ENCODE measurements at regions not wholly inside any gene's neighbourhood (a gene's known extent, or its start where the extent isn't known, plus 50 kb on each side); places are given as distances from the start of the nearest gene placed in this dataset.

GRCh38 chr1:59138402-59138801 is 158.5 kb upstream of the FGGY start:
- Mint-ChIP-seq H3K9me3 (no peaks in the 10 kb centered on the region), H3K4me1 (no peaks in the 10 kb centered on the region), H3K4me3 (no peak overlapping the region), H3K27me3 (no peaks in the 10 kb centered on the region), H3K36me3 (ENCODE audit: insufficient read depth) (no peaks in the 10 kb centered on the region), H3K27ac (ENCODE audit: low read depth) (no peak overlapping the region)
- DNase-seq (ENCODE audit: low spot score in 2 of 2) (no peak), ATAC-seq (replicated peaks; ENCODE audit: extremely low read depth, poor library complexity, severe bottlenecking) (no peak)

GRCh38 chr1:59139396-59139795 is 157.5 kb upstream of the FGGY start:
- Mint-ChIP-seq H3K9me3 (no peaks in the 10 kb centered on the region), H3K4me3 (no peak overlapping the region), H3K4me1 (no peaks in the 10 kb centered on the region), H3K27ac (ENCODE audit: low read depth) (no peak overlapping the region), H3K27me3 (no peaks in the 10 kb centered on the region), H3K36me3 (ENCODE audit: insufficient read depth) (no peaks in the 10 kb centered on the region)
- DNase-seq (ENCODE audit: low spot score in 2 of 2), result no peak
- no peak for ATAC-seq (replicated peaks; ENCODE audit: extremely low read depth, poor library complexity, severe bottlenecking)

GRCh38 chr1:59141267-59141863 is 155.5 kb upstream of the FGGY start:
- Mint-ChIP-seq H3K36me3 (ENCODE audit: insufficient read depth) (peaks cover under 1% of the 10 kb centered on the region), H3K27ac (ENCODE audit: low read depth) (no peak overlapping the region), H3K4me3 (no peak overlapping the region), H3K4me1 (peaks cover 3% of the 10 kb centered on the region), H3K27me3 (no peaks in the 10 kb centered on the region), H3K9me3 (no peaks in the 10 kb centered on the region)
- DNase-seq (ENCODE audit: low spot score in 2 of 2) (no peak), ATAC-seq (replicated peaks; ENCODE audit: extremely low read depth, poor library complexity, severe bottlenecking) (no peak)

GRCh38 chr1:59142311-59143132 is 154.4 kb upstream of the FGGY start:
- DNase-seq (ENCODE audit: low spot score in 2 of 2), result no peak
- Mint-ChIP-seq H3K4me3 (no peak overlapping the region), H3K27ac (ENCODE audit: low read depth) (no peak overlapping the region), H3K36me3 (ENCODE audit: insufficient read depth) (peaks cover 2% of the 10 kb centered on the region), H3K9me3 (no peaks in the 10 kb centered on the region), H3K4me1 (peaks cover 8% of the 10 kb centered on the region), H3K27me3 (no peaks in the 10 kb centered on the region)
- ATAC-seq (replicated peaks; ENCODE audit: extremely low read depth, poor library complexity, severe bottlenecking), result no peak

- Mint-ChIP-seq H3K4me1 (peaks cover 8% of the 10 kb centered on the region), H3K36me3 (ENCODE audit: insufficient read depth) (peaks cover 2% of the 10 kb centered on the region), H3K4me3 (no peak overlapping the region), H3K9me3 (no peaks in the 10 kb centered on the region), H3K27me3 (no peaks in the 10 kb centered on the region), H3K27ac (ENCODE audit: low read depth) (no peak overlapping the region)
- no peak for ATAC-seq (replicated peaks; ENCODE audit: extremely low read depth, poor library complexity, severe bottlenecking)
- DNase-seq (ENCODE audit: low spot score in 2 of 2), result no peak
These were observed 153.8 kb upstream of the FGGY start for GRCh38 chr1:59143133-59143487.

GRCh38 chr1:59143811-59144210 is 153.1 kb upstream of the FGGY start:
- DNase-seq (ENCODE audit: low spot score in 2 of 2), result no peak
- no peak overlapping the region for H3K27ac Mint-ChIP-seq (ENCODE audit: low read depth)
- H3K27me3 Mint-ChIP-seq, result no peaks in the 10 kb centered on the region
- H3K36me3 Mint-ChIP-seq (ENCODE audit: insufficient read depth), result peaks cover 2% of the 10 kb centered on the region
- no peak overlapping the region for H3K4me3 Mint-ChIP-seq
- no peaks in the 10 kb centered on the region for H3K9me3 Mint-ChIP-seq
- H3K4me1 Mint-ChIP-seq, result peaks cover 8% of the 10 kb centered on the region
- no peak for ATAC-seq (replicated peaks; ENCODE audit: extremely low read depth, poor library complexity, severe bottlenecking)

- H3K4me1 Mint-ChIP-seq, result peaks cover 8% of the 10 kb centered on the region
- no peak overlapping the region for H3K27ac Mint-ChIP-seq (ENCODE audit: low read depth)
- ATAC-seq (replicated peaks; ENCODE audit: extremely low read depth, poor library complexity, severe bottlenecking) (no peak), DNase-seq (ENCODE audit: low spot score in 2 of 2) (no peak)
- H3K27me3 Mint-ChIP-seq, result no peaks in the 10 kb centered on the region
- H3K9me3 Mint-ChIP-seq, result no peaks in the 10 kb centered on the region
- peaks cover 2% of the 10 kb centered on the region for H3K36me3 Mint-ChIP-seq (ENCODE audit: insufficient read depth)
- no peak overlapping the region for H3K4me3 Mint-ChIP-seq
These were observed 151.9 kb upstream of the FGGY start for GRCh38 chr1:59144959-59145358.

GRCh38 chr1:59146056-59146455 is 150.8 kb upstream of the FGGY start:
- peak overlapping the region; percentile 86 for H3K4me3 Mint-ChIP-seq
- peaks cover 17% of the 10 kb centered on the region for H3K4me1 Mint-ChIP-seq
- H3K27me3 Mint-ChIP-seq, result no peaks in the 10 kb centered on the region
- DNase-seq (ENCODE audit: low spot score in 2 of 2) (no peak), ATAC-seq (replicated peaks; ENCODE audit: extremely low read depth, poor library complexity, severe bottlenecking) (peak; percentile 18)
- peak overlapping the region; percentile 99 for H3K27ac Mint-ChIP-seq (ENCODE audit: low read depth)
- H3K36me3 Mint-ChIP-seq (ENCODE audit: insufficient read depth), result peaks cover 2% of the 10 kb centered on the region
- no peaks in the 10 kb centered on the region for H3K9me3 Mint-ChIP-seq

GRCh38 chr1:59146651-59147358 is 150.1 kb upstream of the FGGY start:
- Mint-ChIP-seq H3K27me3 (no peaks in the 10 kb centered on the region), H3K4me1 (peaks cover 17% of the 10 kb centered on the region), H3K27ac (ENCODE audit: low read depth) (peak overlapping the region; percentile 99), H3K4me3 (peak overlapping the region; percentile 86), H3K9me3 (no peaks in the 10 kb centered on the region), H3K36me3 (ENCODE audit: insufficient read depth) (peaks cover 2% of the 10 kb centered on the region)
- peak; percentile 72 for ATAC-seq (replicated peaks; ENCODE audit: extremely low read depth, poor library complexity, severe bottlenecking)
- peak; percentile 20 to 26 for DNase-seq (ENCODE audit: low spot score in 2 of 2)

GRCh38 chr1:59149435-59149834 is 147.5 kb upstream of the FGGY start:
- ATAC-seq (replicated peaks; ENCODE audit: extremely low read depth, poor library complexity, severe bottlenecking) (no peak), DNase-seq (ENCODE audit: low spot score in 2 of 2) (no peak)
- Mint-ChIP-seq H3K4me3 (no peak overlapping the region), H3K27ac (ENCODE audit: low read depth) (peak overlapping the region; percentile 33), H3K36me3 (ENCODE audit: insufficient read depth) (peaks cover 2% of the 10 kb centered on the region), H3K4me1 (peaks cover 17% of the 10 kb centered on the region), H3K27me3 (no peaks in the 10 kb centered on the region), H3K9me3 (no peaks in the 10 kb centered on the region)

GRCh38 chr1:59150577-59151386 is 146.1 kb upstream of the FGGY start:
- Mint-ChIP-seq H3K4me3 (no peak overlapping the region), H3K9me3 (no peaks in the 10 kb centered on the region), H3K27ac (ENCODE audit: low read depth) (no peak overlapping the region), H3K36me3 (ENCODE audit: insufficient read depth) (peaks cover 2% of the 10 kb centered on the region), H3K27me3 (no peaks in the 10 kb centered on the region), H3K4me1 (peaks cover 17% of the 10 kb centered on the region)
- ATAC-seq (replicated peaks; ENCODE audit: extremely low read depth, poor library complexity, severe bottlenecking), result peak; percentile 13
- no peak for DNase-seq (ENCODE audit: low spot score in 2 of 2)

GRCh38 chr1:59151387-59151761 is 145.5 kb upstream of the FGGY start:
- Mint-ChIP-seq H3K27ac (ENCODE audit: low read depth) (no peak overlapping the region), H3K36me3 (ENCODE audit: insufficient read depth) (peaks cover 1% of the 10 kb centered on the region), H3K4me1 (peaks cover 14% of the 10 kb centered on the region), H3K9me3 (no peaks in the 10 kb centered on the region), H3K27me3 (no peaks in the 10 kb centered on the region), H3K4me3 (no peak overlapping the region)
- ATAC-seq (replicated peaks; ENCODE audit: extremely low read depth, poor library complexity, severe bottlenecking) (no peak), DNase-seq (ENCODE audit: low spot score in 2 of 2) (no peak)
